Activated CD4-positive, alpha-beta T cell treated with anti-CD3 and anti-CD28 coated beads, Interleukin-2, amount 50 U/mL, for 24 hours (primary cell): ENCODE measurements at regions not wholly inside any gene's neighbourhood (a gene's known extent, or its start where the extent isn't known, plus 50 kb on each side); places are given as distances from the start of the nearest gene placed in this dataset.
"Not testable (repeated sequence)": the region's sequence is repeated elsewhere in the genome, so short reads cannot be mapped to it uniquely, and the experiment has no call there.

Experiments
- DNase-seq, 2 donors: peaks; one replicate each; pipeline ENCODE4 v3.0.0-alpha.2; 2020; ENCODE audit warnings: low read depth in 1 of 2, low spot score in 1 of 2

DNA sequence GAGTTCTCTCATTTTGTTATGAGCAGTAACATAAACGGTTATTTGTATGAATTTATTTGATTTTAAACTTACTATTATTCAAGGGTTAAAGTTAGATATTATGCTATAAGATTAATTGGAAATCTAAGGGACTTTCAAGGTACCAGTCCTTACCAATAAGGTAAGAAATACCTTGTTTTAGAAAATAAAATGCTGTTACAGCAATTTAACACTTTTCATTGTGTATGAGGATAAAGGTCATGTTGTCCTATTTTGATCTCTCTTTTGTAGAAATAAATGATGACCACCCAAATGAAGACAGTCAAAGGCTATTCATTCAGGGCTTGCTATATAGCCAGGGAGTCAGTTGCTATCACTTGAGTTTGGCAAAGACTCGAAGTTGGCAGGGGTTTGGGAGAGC is 1185.9 kb upstream of the GOT2 start:
- DNase-seq: no peak

DNA sequence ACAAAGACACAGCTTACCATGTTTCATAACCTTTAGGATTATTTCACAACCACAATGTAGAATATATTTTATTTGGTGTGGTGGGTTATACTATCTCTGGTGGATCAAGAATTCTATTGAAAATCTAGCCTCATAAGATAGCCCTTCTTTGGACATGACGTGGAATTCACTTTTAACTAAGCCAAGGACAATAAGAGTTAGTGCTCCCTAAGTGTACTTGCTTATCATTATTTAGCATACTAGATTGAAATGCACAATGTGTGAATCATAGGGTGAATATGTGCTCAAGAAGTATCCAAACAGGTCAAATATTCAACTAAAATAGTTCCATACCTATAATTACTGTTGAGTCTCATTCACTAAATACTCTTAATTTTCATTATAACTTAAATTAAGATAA is 1179.5 kb upstream of the GOT2 start:
- no peak for DNase-seq

DNA sequence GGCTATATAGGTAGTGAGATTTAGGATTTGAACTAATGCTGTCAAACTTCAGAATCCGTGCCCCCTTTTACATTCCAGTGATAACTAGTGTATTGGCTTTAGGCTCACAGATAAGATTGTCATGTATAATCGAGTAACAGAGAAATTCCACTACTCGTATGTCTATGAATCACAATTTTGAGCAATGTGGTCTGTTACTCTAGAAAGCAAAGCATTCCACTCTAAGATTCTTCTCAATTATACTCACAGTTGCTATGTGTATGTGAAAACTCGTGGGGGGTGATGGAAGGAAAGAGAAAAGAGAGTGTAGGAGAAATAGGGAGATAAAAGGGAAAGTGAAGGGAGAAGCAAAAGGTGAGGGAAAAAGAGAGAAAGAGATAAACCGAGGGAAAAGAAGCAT is 1175.1 kb upstream of the GOT2 start:
- no peak for DNase-seq

DNA sequence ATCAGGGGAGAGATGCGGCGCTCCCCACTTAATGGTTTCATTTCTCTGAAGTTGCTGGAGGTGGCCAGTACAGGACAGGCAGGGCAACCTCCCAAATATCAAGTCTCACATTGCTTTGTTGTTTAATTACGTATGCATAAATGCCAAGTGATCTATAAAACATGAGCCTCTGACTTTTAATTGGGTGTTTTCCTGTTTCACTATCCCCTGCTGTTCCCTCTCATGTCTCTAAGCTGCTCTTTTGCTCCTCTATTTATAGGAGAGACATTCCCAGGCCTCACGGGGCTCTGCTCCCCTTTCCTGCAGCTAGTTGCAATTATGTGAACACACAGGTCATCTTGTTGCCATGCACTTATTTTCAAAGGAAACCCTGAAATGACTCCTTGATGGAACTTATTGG is 1173.5 kb upstream of the GOT2 start:
- DNase-seq: no peak

DNA sequence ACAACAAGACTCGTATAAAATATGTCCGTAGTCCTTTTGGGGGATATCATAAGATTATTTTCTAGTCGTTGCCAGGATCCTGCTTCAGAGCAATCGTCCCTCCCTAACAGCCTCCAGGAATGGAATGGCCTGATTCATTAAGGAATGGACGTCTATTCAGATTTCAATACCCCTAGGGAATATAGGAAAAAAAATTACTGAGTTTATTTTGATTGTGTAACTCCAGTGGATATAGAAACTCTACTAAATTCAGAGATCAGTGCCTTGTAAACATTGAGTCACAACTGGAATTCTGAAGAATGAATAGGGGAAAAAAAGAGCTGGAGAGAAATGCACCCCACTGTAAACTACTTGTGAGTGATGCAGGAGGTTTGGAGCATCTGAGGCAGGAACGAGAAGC is 1171.5 kb upstream of the GOT2 start:
- DNase-seq: no peak

DNA sequence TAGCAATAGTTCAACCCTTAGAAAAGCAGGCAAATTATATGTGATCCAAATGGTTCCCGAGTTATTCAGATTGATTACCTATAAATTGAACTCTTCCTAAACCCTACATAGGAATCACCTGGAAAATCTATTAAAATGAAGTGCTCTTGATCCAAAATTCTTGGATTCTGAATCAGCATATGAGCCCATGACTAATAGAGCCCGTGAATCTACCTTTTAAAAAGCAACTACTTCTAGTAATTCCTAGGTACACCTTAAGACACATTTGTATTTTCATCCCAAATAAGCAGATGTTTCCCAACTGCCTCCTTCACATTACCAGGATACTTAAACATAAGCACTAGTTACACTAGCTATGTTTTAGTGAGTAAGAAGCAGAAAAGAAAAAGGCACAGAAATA is 1171.0 kb upstream of the GOT2 start:
- DNase-seq: no peak

DNA sequence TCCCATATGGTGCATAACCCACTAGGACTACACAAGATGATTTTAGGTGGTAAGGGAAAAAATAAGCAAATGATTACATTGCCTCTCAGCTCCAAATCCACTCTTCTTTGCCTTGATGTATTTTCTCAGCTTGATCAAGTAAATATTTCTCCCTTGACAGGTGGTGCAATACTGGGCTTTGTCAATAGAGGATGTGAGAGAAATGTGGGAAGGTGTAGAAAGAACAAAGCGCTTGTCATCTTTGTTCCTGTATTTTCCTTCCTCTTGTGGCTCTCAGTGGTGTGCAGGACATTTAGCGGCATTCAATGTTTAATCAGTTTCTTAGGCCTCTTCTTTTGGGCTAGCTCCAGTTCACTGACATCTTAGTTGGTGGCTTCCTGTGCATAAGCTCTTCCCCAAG is 1165.8 kb upstream of the GOT2 start:
- DNase-seq: no peak

DNA sequence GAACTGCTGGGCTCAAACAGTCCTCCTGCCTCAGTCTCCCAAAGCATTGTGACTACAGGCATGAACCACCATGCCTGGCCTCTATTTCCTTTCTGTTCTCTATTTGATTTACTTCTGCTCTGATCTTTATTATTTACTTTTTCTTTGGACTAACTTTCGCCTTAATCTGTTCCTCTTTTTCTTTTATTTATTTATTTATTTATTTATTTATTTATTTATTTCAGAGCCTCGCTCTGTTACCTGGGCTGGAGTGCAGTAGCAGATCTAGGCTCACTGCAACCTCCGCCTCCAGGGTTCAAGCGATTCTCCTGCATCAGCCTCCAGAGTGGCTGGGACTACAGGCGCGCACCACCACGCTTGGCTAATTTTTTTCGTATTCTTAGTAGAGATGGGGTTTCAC is 1158.3 kb upstream of the GOT2 start:
- no peak for DNase-seq

DNA sequence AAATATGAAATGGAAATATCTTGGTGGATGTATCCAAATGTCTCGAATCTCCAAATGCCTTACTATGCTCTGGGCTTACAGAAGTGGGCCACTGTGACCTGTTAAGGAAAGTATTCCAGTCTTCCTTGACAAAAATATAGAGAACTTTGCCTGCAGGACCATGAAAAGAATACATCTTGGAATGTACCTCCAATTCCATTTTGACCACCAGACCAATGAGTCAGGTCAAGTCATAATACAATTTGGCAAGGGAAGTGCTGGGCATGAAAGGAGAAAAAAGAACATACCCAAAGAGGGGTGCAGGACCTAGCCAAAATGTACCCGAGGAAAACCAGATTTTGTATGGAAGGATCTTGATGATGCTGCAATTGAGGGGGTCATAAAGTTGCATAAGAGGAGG is 1153.7 kb upstream of the GOT2 start:
- no peak for DNase-seq

DNA sequence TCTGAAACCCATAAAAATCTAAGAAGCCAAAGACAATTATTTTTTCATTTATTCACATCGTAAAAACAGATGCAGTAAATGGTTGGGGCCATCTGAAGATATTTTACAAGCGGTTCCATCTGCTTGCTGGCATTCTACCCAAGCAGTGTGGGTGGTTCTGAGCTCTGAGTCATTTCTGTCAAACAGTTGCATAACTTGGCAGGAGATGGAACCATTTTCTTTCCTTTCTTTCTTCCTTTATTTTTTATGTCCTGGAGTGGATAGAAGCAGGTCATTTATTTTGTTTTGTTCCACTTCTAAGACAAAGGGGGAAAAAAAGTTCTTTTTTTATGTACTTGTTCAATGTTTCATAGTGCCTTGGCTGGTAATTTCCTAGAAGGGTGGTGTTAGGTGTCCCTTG is 1151.9 kb upstream of the GOT2 start:
- DNase-seq: no peak

DNA sequence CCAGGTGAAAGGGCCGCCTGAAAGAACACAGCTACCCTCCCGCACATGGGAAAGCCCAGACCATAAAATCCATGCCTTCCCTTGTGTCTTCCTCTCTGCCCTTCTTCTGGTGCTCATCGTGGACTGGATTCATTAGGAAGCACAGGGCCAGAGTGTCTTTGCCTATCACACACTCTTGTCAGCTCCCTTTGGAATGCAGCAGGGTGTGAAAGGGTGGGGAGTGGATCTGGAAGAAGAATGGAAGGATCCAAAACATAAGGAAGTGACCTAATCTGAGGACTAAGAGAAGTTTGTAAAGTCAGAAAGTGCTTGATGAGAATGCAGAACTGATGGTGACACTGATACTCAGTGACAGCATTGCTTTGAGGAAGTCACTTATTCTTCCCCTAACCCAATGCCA is 1147.3 kb upstream of the GOT2 start:
- DNase-seq: no peak

DNA sequence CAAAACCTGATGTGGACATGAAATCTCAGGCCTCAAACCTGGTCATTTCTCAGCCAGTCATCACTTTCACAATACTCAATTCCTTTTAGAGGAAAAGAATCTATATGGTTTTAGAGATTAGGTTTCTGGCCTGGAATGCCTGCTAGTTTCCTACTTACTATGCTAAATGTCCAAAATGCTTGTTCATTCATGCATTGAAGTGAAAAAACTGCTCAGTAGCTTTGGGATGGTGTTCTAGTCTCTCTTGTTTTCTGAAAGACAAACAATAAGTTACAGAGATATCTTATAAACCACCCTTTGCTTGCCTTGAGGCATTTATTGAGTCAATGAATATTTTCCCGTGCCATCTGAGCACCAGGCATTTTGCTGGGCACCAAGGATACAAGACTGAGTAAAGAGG is 1146.5 kb upstream of the GOT2 start:
- DNase-seq: no peak

DNA sequence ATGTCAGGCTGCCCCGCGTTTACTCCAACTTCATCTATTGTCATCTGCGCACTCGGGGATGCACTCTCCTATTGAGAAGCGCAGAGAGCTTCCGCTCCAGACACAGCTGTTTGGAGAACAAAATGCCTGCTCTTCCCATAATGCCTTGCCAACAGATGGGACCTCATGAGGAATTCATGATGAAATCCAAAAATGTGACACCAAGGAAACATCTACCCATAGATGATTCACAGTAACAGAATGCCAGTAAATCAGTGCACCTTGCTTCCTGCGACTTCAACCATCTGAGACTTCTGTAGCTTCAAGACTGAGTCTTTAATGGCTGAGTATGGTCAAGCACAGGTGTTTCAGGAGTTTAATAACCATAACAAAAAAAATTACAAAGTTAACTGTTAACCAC is 1144.9 kb upstream of the GOT2 start:
- DNase-seq: no peak

DNA sequence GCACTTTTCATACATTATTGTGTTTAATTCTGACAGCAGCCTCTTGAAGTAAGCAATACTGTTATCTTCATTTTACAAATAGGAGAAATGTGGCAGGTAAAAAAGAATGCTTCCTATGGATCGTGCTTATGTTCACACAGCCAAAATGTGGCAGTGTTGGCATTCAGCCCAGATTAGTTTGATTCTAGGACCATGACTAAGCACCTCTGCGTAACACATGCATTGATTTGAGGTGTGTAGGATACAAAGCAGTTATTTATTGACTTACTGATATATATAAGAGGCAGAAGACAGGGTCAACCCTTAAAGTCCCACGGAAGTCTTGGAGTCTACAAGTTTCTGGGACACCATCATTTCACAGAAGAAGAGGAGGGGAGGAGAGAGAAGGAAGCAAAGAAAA is 1144.4 kb upstream of the GOT2 start:
- DNase-seq: no peak

DNA sequence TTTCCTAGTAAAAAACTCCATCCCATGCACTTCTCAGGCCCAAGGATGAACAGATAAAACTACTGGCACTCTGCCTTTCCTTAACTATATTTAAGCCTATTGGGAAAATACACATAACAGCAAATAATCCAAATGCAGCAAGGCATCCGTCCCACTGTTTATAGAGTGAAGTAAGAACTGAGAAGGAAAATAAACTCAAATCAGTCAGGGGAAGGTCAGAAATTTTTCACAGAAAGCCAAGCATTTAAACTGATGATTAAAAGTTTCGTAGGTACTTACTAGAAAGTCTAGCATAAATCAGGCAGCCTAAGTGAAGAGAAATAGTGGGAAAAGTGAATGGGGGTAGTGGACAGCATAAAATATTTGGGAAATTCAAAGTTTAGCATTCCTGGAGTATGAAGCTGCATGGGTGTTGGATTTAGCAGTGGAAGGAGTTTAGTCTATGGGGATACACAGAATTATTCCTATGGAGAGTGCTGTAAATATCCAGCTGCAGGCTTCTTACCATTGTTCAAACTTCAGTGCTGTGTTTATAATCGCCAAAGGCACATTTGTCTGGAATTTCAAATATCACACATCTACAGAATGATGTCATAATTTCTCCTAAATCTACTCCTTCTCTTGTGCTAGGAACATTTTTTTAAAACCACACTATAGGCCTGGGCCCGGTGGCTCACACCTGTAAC is 1131.0 kb upstream of the GOT2 start:
- DNase-seq: no peak

DNA sequence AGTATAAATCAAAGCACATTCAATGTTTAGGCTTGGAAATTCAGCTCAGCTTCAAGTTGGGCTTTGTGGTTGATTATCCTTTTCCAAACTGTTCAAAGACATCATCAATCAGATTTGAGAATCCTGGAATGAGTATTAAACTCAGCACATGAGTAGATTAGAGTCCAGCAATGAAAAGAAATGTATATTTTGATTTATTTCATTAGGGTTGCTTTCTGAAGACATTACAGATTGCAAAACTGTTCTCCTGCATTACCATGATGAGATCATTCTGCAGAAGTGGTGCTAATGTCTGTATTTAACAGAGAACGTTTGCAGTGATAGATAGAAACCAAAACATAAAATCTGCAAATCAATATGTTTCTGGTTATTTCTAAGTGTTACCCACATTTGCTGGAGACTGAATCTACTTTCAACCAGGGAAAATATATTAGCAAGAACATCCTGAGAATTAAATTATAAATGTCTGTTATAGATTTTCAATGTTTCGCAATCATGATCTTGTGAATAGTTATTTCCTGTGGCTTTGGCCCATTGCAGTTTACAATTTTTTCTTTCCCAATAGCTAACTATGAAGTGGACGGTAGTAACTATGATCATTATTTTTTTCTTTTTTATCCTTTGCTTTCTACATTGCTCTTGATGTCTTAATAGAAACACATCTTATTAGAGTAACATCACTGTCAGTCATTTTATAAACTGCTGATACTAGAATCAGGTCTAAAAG is 1125.7 kb upstream of the GOT2 start:
- no peak for DNase-seq

DNA sequence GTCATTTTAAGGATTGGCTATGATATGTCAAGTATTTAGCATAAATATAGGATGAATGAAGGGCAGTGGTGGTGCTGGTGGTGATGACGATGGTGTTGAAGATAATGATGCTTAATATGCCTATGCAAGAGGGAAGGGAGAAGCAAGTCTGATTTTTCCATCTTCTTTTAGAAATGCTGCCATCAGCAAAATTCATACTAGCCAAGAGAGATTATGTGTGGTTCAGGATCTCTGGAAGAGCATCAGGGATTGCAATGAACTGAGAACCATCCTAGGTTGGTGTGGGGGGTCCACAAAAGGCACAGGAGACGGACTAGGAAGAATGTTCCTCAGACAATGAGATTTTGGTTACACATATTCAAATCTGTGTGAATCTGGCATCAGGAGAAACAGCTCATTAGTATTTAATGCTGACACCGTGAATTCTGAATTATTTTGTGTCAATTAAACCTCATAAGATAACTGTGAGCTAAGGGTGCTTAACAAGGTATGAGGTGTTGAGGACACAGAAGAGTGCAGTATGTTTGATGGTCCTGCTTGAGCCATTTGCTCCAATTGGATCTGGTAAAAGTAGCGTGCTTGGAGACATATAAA is 1120.8 kb upstream of the GOT2 start:
- no peak for DNase-seq

DNA sequence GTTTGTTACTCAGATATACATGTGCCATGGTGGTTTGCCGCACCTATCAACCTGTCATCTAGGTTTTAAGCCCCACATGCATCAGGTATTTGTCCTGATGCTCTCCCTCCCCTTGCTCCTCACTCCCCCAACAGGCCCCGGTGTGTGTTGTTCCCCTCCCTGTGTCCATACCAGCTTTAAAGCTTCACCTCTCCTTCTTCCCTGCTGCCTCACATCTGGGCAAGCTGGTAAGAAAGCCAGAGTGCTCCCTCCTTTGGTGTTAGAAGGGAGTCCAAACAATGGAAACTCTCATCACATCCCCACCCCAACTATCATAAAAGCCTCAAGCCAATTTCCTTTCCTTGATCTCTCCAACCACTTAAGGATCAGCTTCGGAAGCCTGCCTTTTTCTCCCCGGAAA is 1115.6 kb upstream of the GOT2 start:
- no peak for DNase-seq

DNA sequence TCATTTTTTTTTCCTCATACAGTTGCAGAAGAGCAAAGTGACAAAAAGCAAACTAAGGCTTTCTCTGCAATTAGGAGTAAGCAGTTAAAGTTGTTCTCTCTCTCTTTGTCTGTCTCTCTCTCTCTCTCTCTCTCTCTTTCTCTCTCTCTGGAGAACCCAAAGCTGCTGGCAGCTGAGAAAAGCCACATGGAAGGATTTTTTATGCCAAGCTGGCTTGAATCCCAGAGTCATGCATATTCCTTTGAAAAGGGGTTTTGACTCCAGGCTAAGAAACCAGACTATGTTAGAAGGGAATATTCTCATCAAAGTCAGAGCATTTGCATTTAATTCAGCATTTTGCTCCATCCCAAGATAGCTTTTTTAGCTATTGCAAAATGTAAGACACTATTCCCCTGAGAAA is 1114.2 kb upstream of the GOT2 start:
- no peak for DNase-seq

DNA sequence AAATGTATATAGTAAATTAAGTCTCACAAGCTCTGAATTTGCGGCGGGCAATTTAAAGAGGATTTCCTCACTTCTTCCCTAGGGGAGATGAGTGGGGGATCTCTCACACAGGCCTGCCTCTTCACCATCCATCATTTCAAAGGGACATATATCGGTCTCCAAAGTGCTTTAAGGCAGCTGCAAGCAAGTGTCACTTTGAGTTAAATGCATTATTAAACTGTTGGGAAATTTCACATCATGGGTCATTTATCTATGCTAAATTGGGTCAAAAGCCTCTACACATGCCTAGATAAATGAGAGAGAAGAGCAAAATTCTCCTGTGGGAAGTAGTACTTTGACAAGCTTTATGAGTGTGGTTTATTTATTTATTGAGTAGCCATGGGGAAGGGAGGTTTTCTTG is 1106.1 kb upstream of the GOT2 start:
- no peak for DNase-seq

DNA sequence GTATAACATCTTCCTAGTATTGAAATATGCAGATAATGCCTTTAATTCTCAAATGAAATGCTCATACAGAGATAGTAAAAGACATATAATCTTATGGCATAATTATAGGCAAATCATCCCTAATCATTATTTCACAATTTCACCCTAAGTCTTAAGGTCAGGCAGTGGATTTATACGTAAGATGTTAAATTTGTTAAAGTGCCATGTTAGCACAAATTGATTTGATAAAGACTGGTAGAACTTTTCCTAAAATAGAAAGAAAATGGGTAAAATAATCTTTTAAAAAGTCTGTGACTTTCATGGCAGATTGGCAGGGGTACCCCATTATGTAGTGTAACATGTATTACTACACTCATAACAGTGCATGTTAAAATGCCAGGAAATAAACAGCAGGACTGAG is 1092.7 kb upstream of the GOT2 start:
- DNase-seq: no peak

DNA sequence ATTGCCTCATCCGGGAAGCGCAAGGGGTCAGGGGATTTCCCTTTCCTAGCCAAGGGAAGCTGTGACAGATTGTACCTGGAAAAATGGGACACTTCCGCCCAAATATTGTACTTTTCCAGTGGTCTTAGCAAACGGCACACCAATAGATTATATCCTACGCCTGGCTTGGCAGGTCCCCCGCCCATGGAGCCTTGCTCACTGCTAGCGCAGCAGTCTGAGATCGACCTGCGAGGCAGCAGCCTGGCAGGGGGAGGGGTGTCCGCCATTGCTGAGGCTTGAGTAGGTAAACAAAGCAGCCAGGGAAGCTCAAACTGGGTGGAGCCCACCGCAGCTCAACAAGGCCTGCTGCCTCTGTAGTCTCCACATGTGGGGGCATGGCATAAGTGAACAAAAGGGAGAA is 1075.4 kb upstream of the GOT2 start:
- not testable (repeated sequence) for DNase-seq

DNA sequence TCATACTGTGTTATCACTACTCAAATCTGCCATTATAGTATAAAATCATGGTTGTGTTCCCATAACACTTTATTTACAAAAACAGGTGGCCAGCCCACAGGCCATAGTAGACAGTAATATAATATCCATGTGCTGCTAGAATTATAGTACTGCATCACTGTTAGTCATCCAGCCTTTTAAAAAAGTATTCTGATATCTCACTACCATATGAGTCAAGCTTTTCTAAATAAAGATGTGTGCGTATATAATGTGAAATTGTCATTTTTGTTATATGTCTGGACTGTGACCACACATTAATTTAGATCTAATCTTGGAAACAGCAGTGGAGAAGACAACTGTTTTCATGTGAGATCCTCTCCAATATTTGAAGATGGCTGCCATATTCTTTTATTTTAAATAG is 1049.1 kb upstream of the GOT2 start:
- no peak for DNase-seq
